ENCODE measurements at regions not wholly inside any gene's neighbourhood (a gene's known extent, or its start where the extent isn't known, plus 50 kb on each side); places are given as distances from the start of the nearest gene placed in this dataset.

DNA sequence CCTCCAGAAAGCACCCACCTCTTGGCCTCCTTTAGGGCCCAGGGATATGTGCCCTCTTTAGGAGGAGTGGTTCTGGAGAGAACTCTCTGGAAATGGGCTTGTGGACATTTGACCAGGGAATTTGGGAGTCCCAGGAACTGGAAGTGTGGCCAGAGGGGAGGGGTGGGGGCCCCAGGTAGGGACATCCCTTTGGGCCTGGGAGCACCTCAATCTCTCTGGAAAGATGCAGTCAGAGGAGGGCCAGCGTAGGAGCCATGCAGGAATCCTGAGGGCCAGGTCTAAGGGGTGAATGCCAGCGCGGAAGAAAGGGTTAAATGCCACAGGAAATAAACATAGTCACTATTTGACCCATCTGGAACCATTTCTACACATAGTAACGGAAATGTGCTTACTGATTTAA lies 50.3 kb upstream of the ITGA11 start:
- TF ChIP-seq CTCF (IDR thresholded peaks at IDR 0.05) (no peak), POLR2A (IDR thresholded peaks at IDR 0.05) (no peak)

All from thyroid gland (tissue), 4 donors.